ENCODE measurements at regions not wholly inside any gene's neighbourhood (a gene's known extent, or its start where the extent isn't known, plus 50 kb on each side); places are given as distances from the start of the nearest gene placed in this dataset.
A peak's percentile ranks its signal among the peaks of the same experiment; 100 is the strongest.

DNA sequence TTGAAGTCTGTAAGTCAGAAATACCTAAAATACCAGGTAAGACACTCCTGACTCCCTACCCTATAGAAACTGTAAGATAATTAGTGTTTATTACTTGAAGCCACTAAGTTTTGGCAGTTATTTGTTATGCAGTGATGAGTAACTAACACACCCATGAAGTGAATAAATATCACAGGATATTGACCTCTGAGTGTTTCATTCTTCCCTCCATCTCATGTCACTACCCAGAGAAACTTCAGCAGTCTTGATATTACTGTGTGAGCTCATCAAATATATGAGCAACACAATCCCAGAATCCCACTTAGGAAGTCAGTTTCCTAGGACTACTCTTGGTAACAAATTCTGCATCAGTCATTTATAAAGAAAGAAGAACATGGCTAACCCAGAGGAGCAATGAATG, 529.7 kb downstream of the FBXO15 start:
- TF ChIP-seq CSRNP3 (CRISPR knock-in tag; IDR thresholded peaks at IDR 0.05): no peak
- no peak for TF ChIP-seq RARB (CRISPR knock-in tag; IDR thresholded peaks at IDR 0.05)
- TF ChIP-seq TCF4 (CRISPR knock-in tag; IDR thresholded peaks at IDR 0.05; ENCODE audit: borderline replicate concordance): no peak
- TF ChIP-seq ZFP3 (CRISPR knock-in tag; IDR thresholded peaks at IDR 0.05): no peak
- TF ChIP-seq ESRRG (CRISPR knock-in tag; IDR thresholded peaks at IDR 0.05): no peak
- TF ChIP-seq OSR1 (CRISPR knock-in tag; IDR thresholded peaks at IDR 0.05): no peak
- no peak for TF ChIP-seq CSDC2 (CRISPR knock-in tag; IDR thresholded peaks at IDR 0.05)
- TF ChIP-seq BACH2 (CRISPR knock-in tag; IDR thresholded peaks at IDR 0.05; ENCODE audit: borderline replicate concordance): no peak
- TF ChIP-seq CREB5 (CRISPR knock-in tag; IDR thresholded peaks at IDR 0.05; ENCODE audit: low read depth): no peak
- no peak for TF ChIP-seq PATZ1 (CRISPR knock-in tag; IDR thresholded peaks at IDR 0.05; ENCODE audit: borderline replicate concordance)
- no peak for TF ChIP-seq ISL1 (CRISPR knock-in tag; IDR thresholded peaks at IDR 0.05)
- TF ChIP-seq ZC3H10 (CRISPR knock-in tag; IDR thresholded peaks at IDR 0.05): no peak
- ATAC-seq: no peak

DNA sequence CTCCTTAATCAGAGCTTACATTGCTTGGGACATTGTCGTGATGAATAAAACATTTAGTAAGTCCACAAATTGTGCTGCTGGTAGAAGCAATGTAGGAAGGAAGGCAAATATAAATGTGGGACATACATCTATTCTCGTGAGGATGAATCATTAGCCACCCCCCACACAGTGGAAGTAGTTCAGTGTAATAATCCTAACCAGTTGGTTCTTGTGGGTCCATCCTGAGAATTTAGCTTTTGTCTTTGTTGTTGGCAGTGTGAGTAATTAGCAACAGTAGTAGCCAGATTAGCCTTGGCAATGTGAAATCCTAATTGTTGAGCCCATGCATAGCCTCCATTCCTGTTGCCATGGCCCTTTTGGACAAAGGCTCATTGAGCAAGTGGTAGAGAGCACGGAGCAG, 532.1 kb downstream of the FBXO15 start:
- ATAC-seq: no peak; the same call in 1 of the 3 replicates
- TF ChIP-seq PATZ1 (CRISPR knock-in tag; IDR thresholded peaks at IDR 0.05; ENCODE audit: borderline replicate concordance): no peak

DNA sequence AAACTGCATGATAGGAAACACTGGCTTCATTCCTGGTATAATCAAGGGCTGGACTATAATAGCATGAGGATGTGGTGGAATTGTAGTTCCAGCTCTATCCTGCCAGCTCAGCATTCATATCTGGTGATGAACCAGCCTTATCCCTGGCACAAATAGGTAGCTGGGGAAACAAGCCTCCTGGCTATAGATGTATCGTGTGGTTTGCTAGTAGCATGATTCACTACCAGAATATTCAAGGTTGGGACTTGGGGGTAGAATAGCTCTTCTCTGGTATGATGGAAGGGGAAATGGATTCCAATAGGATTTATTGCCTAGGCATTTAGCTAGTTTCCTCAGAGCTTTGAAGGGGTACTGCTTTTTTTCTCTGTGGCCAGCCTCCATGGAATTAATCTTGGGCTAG, 532.8 kb downstream of the FBXO15 start:
- peak; percentile 96 for ATAC-seq
- TF ChIP-seq OSR1 (CRISPR knock-in tag; IDR thresholded peaks at IDR 0.05): no peak
- no peak for TF ChIP-seq PPARA (CRISPR knock-in tag; IDR thresholded peaks at IDR 0.05; ENCODE audit: borderline replicate concordance)
- TF ChIP-seq CSDC2 (CRISPR knock-in tag; IDR thresholded peaks at IDR 0.05): no peak
- TF ChIP-seq BACH2 (CRISPR knock-in tag; IDR thresholded peaks at IDR 0.05; ENCODE audit: borderline replicate concordance): no peak
- TF ChIP-seq ZNF565 (CRISPR knock-in tag; conservative IDR thresholded peaks at IDR 0.05; ENCODE audit: low read depth): no peak
- no peak for TF ChIP-seq SNAI2 (CRISPR knock-in tag; IDR thresholded peaks at IDR 0.05)
- TF ChIP-seq RARB (CRISPR knock-in tag; IDR thresholded peaks at IDR 0.05): no peak

DNA sequence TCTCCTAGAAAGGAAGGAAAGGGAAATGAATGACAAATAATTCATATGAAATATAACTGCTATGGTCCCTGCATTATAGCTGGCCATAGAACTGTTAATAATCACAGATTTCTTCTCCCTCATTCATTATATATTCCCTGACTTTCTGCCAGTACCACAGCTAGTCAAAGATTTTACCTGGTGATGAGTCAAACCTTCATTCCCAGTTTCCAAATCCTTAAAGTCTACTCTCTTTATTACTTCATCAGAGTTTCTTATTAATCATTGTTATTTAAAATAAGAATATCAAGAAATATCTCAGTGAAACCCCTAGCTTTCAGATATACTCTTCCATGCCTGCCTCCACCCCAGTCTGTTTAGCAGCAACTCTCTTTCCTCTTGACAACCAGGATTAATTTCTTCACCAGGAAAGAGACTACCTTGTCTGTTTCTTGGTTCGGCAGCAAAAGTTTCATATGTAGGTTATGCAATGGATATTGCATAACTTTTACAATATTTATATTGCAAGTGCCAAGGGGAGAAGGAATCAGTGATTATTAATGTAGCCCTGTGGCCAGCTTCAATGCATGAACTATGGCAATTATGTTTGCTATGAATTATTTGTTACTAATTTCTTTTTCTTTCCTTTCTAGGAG, 533.8 kb downstream of the FBXO15 start:
- TF ChIP-seq CREB5 (CRISPR knock-in tag; IDR thresholded peaks at IDR 0.05; ENCODE audit: low read depth) (no peak), OSR1 (CRISPR knock-in tag; IDR thresholded peaks at IDR 0.05) (no peak), POU6F1 (CRISPR knock-in tag; IDR thresholded peaks at IDR 0.05; ENCODE audit: borderline replicate concordance, low read depth) (no peak), ISL1 (CRISPR knock-in tag; IDR thresholded peaks at IDR 0.05) (no peak)
- no peak for ATAC-seq
